WTC11 (cell line): ENCODE measurements at regions not wholly inside any gene's neighbourhood (a gene's known extent, or its start where the extent isn't known, plus 50 kb on each side); places are given as distances from the start of the nearest gene placed in this dataset.

Source experiments
- ATAC-seq: fragments of 200-7000 bp; cut with Tn5 transposase; 2 replicates; pipeline ENCODE4 v1.10.0; 2021; ENCODE audit warnings: mild to moderate bottlenecking, moderate library complexity
- CTCF ChIA-PET: fragments of 300-600 bp; sonication (Branson Sonifier 250); formaldehyde crosslinking; loops from one replicate; lab custom pipeline; 2021; ENCODE audit warnings: antibody characterized with exemption; lab: Charles Lee
- POLR2A ChIA-PET: fragments of 350-600 bp; sonication (Branson Sonifier 250); formaldehyde crosslinking; loops from one replicate; lab custom pipeline; 2021; ENCODE audit warnings: antibody characterized with exemption; lab: Charles Lee
- DNase-seq: peaks from one replicate; pipeline ENCODE4 v3.0.0; 2021; ENCODE audit warnings: low spot score
- H3K27ac Mint-ChIP-seq: 2 replicates; pipeline ENCODE4 v1.8.0; 2021; ENCODE audit warnings: mixed read lengths
- H3K27me3 Mint-ChIP-seq: 2 replicates; pipeline ENCODE4 v1.8.0; 2021; ENCODE audit warnings: low read depth, mild to moderate bottlenecking, moderate library complexity, mixed read lengths
- H3K36me3 Mint-ChIP-seq: 2 replicates; pipeline ENCODE4 v1.8.0; 2021; ENCODE audit warnings: mixed read lengths
- H3K4me1 Mint-ChIP-seq: 2 replicates; pipeline ENCODE4 v1.8.0; 2022; ENCODE audit warnings: mixed read lengths
- H3K4me3 Mint-ChIP-seq: 2 replicates; pipeline ENCODE4 v1.8.0; 2021; ENCODE audit warnings: mild to moderate bottlenecking, moderate library complexity, mixed read lengths
- H3K9me3 Mint-ChIP-seq: 2 replicates; pipeline ENCODE4 v1.8.0; 2021; ENCODE audit warnings: mixed read lengths
- ARID4B ChIP-seq: sonication (generic); formaldehyde crosslinking; IDR thresholded peaks from 2 replicates; pipeline ENCODE4 v1.8.0; 2023; ENCODE audit warnings: missing genetic modification reagents, mild to moderate bottlenecking, borderline replicate concordance
- GABPB1 ChIP-seq: sonication (generic); formaldehyde crosslinking; IDR thresholded peaks from 2 replicates; pipeline ENCODE4 v1.8.1; 2023; ENCODE audit warnings: mild to moderate bottlenecking, missing genetic modification reagents
- NFATC4 ChIP-seq: fragments of 250-450 bp; sonication (Bioruptor Pico); IDR thresholded peaks from 2 replicates; pipeline ENCODE4 v1.9.0; 2021; ENCODE audit warnings: mild to moderate bottlenecking
- NR1H2 ChIP-seq: sonication (generic); formaldehyde crosslinking; IDR thresholded peaks from 2 replicates; pipeline ENCODE4 v1.9.0; 2021; ENCODE audit warnings: mild to moderate bottlenecking, moderate library complexity, missing genetic modification reagents
- RORB ChIP-seq: fragments of 250-450 bp; sonication (Bioruptor Pico); IDR thresholded peaks from 2 replicates; pipeline ENCODE4 v1.9.0; 2021; ENCODE audit warnings: mild to moderate bottlenecking
- TCF7 ChIP-seq: sonication (generic); formaldehyde crosslinking; IDR thresholded peaks from 2 replicates; pipeline ENCODE4 v1.8.0; 2022; ENCODE audit warnings: mild to moderate bottlenecking, low read depth, missing genetic modification reagents, moderate library complexity
- TEAD1 ChIP-seq: sonication (generic); formaldehyde crosslinking; IDR thresholded peaks from 2 replicates; pipeline ENCODE4 v1.8.0; 2022; ENCODE audit warnings: mild to moderate bottlenecking, missing genetic modification reagents
- TEAD4 ChIP-seq: sonication (generic); formaldehyde crosslinking; IDR thresholded peaks from 2 replicates; pipeline ENCODE4 v1.8.0; 2022; ENCODE audit warnings: mild to moderate bottlenecking, missing genetic modification reagents
- TP53 ChIP-seq: sonication (generic); formaldehyde crosslinking; IDR thresholded peaks from 2 replicates; pipeline ENCODE4 v1.8.1; 2023; ENCODE audit warnings: mild to moderate bottlenecking, missing genetic modification reagents
- ZBTB43 ChIP-seq: sonication (generic); formaldehyde crosslinking; IDR thresholded peaks from 2 replicates; pipeline ENCODE4 v1.8.1; 2023; ENCODE audit warnings: mild to moderate bottlenecking, missing genetic modification reagents
- ZNF281 ChIP-seq: sonication (generic); formaldehyde crosslinking; IDR thresholded peaks from 2 replicates; pipeline ENCODE4 v1.8.0; 2023; ENCODE audit warnings: mild to moderate bottlenecking, missing genetic modification reagents
- ZNF423 ChIP-seq: fragments of 250-450 bp; sonication (Bioruptor Pico); IDR thresholded peaks from 2 replicates; pipeline ENCODE4 v2.1.2; 2022; ENCODE audit warnings: mild to moderate bottlenecking, moderate library complexity
- ZNF425 ChIP-seq: fragments of 250-450 bp; sonication (Bioruptor Pico); conservative IDR thresholded peaks from 2 replicates; pipeline ENCODE4 v1.9.0; 2021; ENCODE audit warnings: mild to moderate bottlenecking
- TF ChIP-seq, protein P1 (sequence below): sonication (generic); formaldehyde crosslinking; IDR thresholded peaks from 2 replicates; pipeline ENCODE4 v1.8.0; 2022; ENCODE audit warnings: mild to moderate bottlenecking, missing genetic modification reagents
- TF ChIP-seq, protein P2 (sequence below): fragments of 250-450 bp; sonication (Bioruptor Pico); IDR thresholded peaks from 2 replicates; pipeline ENCODE4 v1.8.0; 2021; ENCODE audit warnings: mild to moderate bottlenecking
- TF ChIP-seq, protein P3 (sequence below): sonication (generic); formaldehyde crosslinking; IDR thresholded peaks from 2 replicates; pipeline ENCODE4 v1.8.1; 2022; ENCODE audit warnings: mild to moderate bottlenecking, moderate library complexity, missing genetic modification reagents
- TF ChIP-seq, protein P4 (sequence below): sonication (generic); formaldehyde crosslinking; IDR thresholded peaks from 2 replicates; pipeline ENCODE4 v1.8.0; 2022; ENCODE audit warnings: mild to moderate bottlenecking, missing genetic modification reagents

- Mint-ChIP-seq H3K4me1 (no peaks in the 10 kb centered on the region), H3K27ac (no peak overlapping the region), H3K27me3 (no peaks in the 10 kb centered on the region), H3K36me3 (no peaks in the 10 kb centered on the region), H3K9me3 (no peaks in the 10 kb centered on the region), H3K4me3 (no peak overlapping the region)
- TF ChIP-seq, protein P1, sequence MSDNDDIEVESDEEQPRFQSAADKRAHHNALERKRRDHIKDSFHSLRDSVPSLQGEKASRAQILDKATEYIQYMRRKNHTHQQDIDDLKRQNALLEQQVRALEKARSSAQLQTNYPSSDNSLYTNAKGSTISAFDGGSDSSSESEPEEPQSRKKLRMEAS (CRISPR knock-in tag), result no peak
- TF ChIP-seq ZNF423 (CRISPR knock-in tag) (no peak), RORB (CRISPR knock-in tag) (no peak), ZNF425 (CRISPR knock-in tag) (no peak), TP53 (CRISPR knock-in tag) (no peak), TEAD1 (CRISPR knock-in tag) (no peak), ZBTB43 (CRISPR knock-in tag) (no peak), NFATC4 (CRISPR knock-in tag) (no peak), ZNF281 (CRISPR knock-in tag) (no peak), TCF7 (CRISPR knock-in tag) (no peak), NR1H2 (CRISPR knock-in tag) (no peak), TEAD4 (CRISPR knock-in tag) (no peak), GABPB1 (no peak), ARID4B (CRISPR knock-in tag) (no peak)
- TF ChIP-seq, protein P2, sequence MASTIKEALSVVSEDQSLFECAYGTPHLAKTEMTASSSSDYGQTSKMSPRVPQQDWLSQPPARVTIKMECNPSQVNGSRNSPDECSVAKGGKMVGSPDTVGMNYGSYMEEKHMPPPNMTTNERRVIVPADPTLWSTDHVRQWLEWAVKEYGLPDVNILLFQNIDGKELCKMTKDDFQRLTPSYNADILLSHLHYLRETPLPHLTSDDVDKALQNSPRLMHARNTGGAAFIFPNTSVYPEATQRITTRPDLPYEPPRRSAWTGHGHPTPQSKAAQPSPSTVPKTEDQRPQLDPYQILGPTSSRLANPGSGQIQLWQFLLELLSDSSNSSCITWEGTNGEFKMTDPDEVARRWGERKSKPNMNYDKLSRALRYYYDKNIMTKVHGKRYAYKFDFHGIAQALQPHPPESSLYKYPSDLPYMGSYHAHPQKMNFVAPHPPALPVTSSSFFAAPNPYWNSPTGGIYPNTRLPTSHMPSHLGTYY (CRISPR knock-in tag), result no peak
- TF ChIP-seq, protein P3, sequence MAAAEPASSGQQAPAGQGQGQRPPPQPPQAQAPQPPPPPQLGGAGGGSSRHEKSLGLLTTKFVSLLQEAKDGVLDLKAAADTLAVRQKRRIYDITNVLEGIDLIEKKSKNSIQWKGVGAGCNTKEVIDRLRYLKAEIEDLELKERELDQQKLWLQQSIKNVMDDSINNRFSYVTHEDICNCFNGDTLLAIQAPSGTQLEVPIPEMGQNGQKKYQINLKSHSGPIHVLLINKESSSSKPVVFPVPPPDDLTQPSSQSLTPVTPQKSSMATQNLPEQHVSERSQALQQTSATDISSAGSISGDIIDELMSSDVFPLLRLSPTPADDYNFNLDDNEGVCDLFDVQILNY (CRISPR knock-in tag), result no peak
- TF ChIP-seq, protein P4, sequence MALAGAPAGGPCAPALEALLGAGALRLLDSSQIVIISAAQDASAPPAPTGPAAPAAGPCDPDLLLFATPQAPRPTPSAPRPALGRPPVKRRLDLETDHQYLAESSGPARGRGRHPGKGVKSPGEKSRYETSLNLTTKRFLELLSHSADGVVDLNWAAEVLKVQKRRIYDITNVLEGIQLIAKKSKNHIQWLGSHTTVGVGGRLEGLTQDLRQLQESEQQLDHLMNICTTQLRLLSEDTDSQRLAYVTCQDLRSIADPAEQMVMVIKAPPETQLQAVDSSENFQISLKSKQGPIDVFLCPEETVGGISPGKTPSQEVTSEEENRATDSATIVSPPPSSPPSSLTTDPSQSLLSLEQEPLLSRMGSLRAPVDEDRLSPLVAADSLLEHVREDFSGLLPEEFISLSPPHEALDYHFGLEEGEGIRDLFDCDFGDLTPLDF (CRISPR knock-in tag), result no peak
- ATAC-seq (no peak), DNase-seq (no peak)
- POLR2A ChIA-PET, result no interaction called here
- CTCF ChIA-PET, result no interaction called here
Observed at GRCh38 chr5:106401561-106401960, 1269.2 kb downstream of the EFNA5 start.
